Ammon's horn (tissue), 1 donor: ENCODE measurements at regions not wholly inside any gene's neighbourhood (a gene's known extent, or its start where the extent isn't known, plus 50 kb on each side); places are given as distances from the start of the nearest gene placed in this dataset.
"Not testable (repeated sequence)": the region's sequence is repeated elsewhere in the genome, so short reads cannot be mapped to it uniquely, and the experiment has no call there.

Experiments
- DNase-seq: peaks from one replicate; pipeline ENCODE4 v3.0.0-alpha.2; 2016; ENCODE audit warnings: low spot score

GRCh38 chrY:3368459-3368858 lies 210.4 kb upstream of the TGIF2LY start:
- not testable (repeated sequence) for DNase-seq

- not testable (repeated sequence) for DNase-seq
Measured at GRCh38 chrY:3391508-3391907, 187.4 kb upstream of the TGIF2LY start.

- not testable (repeated sequence) for DNase-seq
Measured at GRCh38 chrY:3404241-3404640, 174.6 kb upstream of the TGIF2LY start.

- DNase-seq, result peak; percentile 6
Measured at GRCh38 chrY:3405585-3405984, 173.3 kb upstream of the TGIF2LY start.

- DNase-seq, result not testable (repeated sequence)
Measured at GRCh38 chrY:3406896-3407452, 171.9 kb upstream of the TGIF2LY start.

GRCh38 chrY:3410322-3410892 lies 168.5 kb upstream of the TGIF2LY start:
- DNase-seq, result not testable (repeated sequence)
